GM21447 (cell line): ENCODE measurements at regions not wholly inside any gene's neighbourhood (a gene's known extent, or its start where the extent isn't known, plus 50 kb on each side); places are given as distances from the start of the nearest gene placed in this dataset.

ENCODE experiments used
- ATAC-seq: cut with Tn5 transposase; IDR thresholded peaks from one replicate; pipeline ENCODE4 v1.9.1; 2021; ENCODE audit not compliant: unreplicated experiment

- no peak for ATAC-seq
These were observed 184.7 kb upstream of the PRICKLE1 start for GRCh38 chr12:42774238-42774637.

- ATAC-seq: no peak
These were observed 180.7 kb upstream of the PRICKLE1 start for GRCh38 chr12:42770261-42770660.

GRCh38 chr12:42769455-42769854, 179.9 kb upstream of the PRICKLE1 start:
- no peak for ATAC-seq

GRCh38 chr12:42767998-42768397, 178.5 kb upstream of the PRICKLE1 start:
- ATAC-seq: no peak

- no peak for ATAC-seq
These were observed 177.9 kb upstream of the PRICKLE1 start for GRCh38 chr12:42767326-42767954.

GRCh38 chr12:42766754-42767153, 177.2 kb upstream of the PRICKLE1 start:
- ATAC-seq: no peak

- no peak for ATAC-seq
These were observed 176.5 kb upstream of the PRICKLE1 start for GRCh38 chr12:42766026-42766425.

- no peak for ATAC-seq
These were observed 174.1 kb upstream of the PRICKLE1 start for GRCh38 chr12:42763682-42764081.

- no peak for ATAC-seq
These were observed 172.9 kb upstream of the PRICKLE1 start for GRCh38 chr12:42762395-42762925.

- no peak for ATAC-seq
These were observed 172.2 kb upstream of the PRICKLE1 start for GRCh38 chr12:42761601-42762350.

GRCh38 chr12:42761086-42761485, 171.5 kb upstream of the PRICKLE1 start:
- ATAC-seq: no peak

- ATAC-seq: no peak
These were observed 171.0 kb upstream of the PRICKLE1 start for GRCh38 chr12:42760550-42760949.

GRCh38 chr12:42759622-42760273, 170.2 kb upstream of the PRICKLE1 start:
- ATAC-seq: no peak

- no peak for ATAC-seq
These were observed 169.3 kb upstream of the PRICKLE1 start for GRCh38 chr12:42758806-42759205.

- ATAC-seq: no peak
These were observed 168.1 kb upstream of the PRICKLE1 start for GRCh38 chr12:42757624-42758119.

GRCh38 chr12:42756841-42757623, 167.5 kb upstream of the PRICKLE1 start:
- ATAC-seq: no peak

GRCh38 chr12:42750356-42750755, 160.8 kb upstream of the PRICKLE1 start:
- no peak for ATAC-seq

GRCh38 chr12:42749239-42749638, 159.7 kb upstream of the PRICKLE1 start:
- no peak for ATAC-seq

- ATAC-seq: no peak
These were observed 155.1 kb upstream of the PRICKLE1 start for GRCh38 chr12:42744539-42745182.

GRCh38 chr12:42742716-42743115, 153.2 kb upstream of the PRICKLE1 start:
- ATAC-seq: no peak
